Activated CD4-positive, alpha-beta memory T cell treated with anti-CD3 and anti-CD28 coated beads for 36 hours (primary cell): ENCODE measurements at regions not wholly inside any gene's neighbourhood (a gene's known extent, or its start where the extent isn't known, plus 50 kb on each side); places are given as distances from the start of the nearest gene placed in this dataset.

ENCODE experiments used
- CTCF ChIA-PET: fragments of 350-600 bp; sonication (Branson Sonifier 250); formaldehyde crosslinking; loops from one replicate; lab custom pipeline; 2021; ENCODE audit warnings: antibody characterized with exemption, inconsistent platforms; lab: Charles Lee
- POLR2A ChIA-PET: fragments of 350-600 bp; sonication (Branson Sonifier 250); formaldehyde crosslinking; loops from one replicate; lab custom pipeline; 2021; ENCODE audit warnings: antibody characterized with exemption; lab: Charles Lee
- DNase-seq: peaks from one replicate; pipeline ENCODE4 v3.0.0-alpha.2; 2020
- H3K27ac Mint-ChIP-seq: one replicate; pipeline ENCODE4 v1.8.0; 2021; ENCODE audit warnings: mixed read lengths
- H3K27me3 Mint-ChIP-seq: one replicate; pipeline ENCODE4 v1.8.0; 2021; ENCODE audit warnings: mixed read lengths
- H3K36me3 Mint-ChIP-seq: one replicate; pipeline ENCODE4 v1.8.0; 2021; ENCODE audit warnings: mixed read lengths
- H3K4me1 Mint-ChIP-seq: one replicate; pipeline ENCODE4 v1.8.0; 2021; ENCODE audit warnings: low read depth, mixed read lengths
- H3K4me3 Mint-ChIP-seq: one replicate; pipeline ENCODE4 v1.8.0; 2021; ENCODE audit warnings: mild to moderate bottlenecking, mixed read lengths
- H3K9me3 Mint-ChIP-seq: one replicate; pipeline ENCODE4 v1.8.0; 2021; ENCODE audit warnings: mixed read lengths
- intact Hi-C: fragments of 100-400 bp; cut with micrococcal nuclease; formaldehyde crosslinking; loops from one replicate; pipeline ENCODE4 v1.15.1; 2023

- Mint-ChIP-seq H3K4me3 (no peak overlapping the region), H3K4me1 (no peaks in the 10 kb centered on the region), H3K27me3 (no peaks in the 10 kb centered on the region), H3K27ac (no peak overlapping the region), H3K9me3 (no peaks in the 10 kb centered on the region), H3K36me3 (no peaks in the 10 kb centered on the region)
- DNase-seq, result no peak
- ChIA-PET CTCF (no interaction called here), POLR2A (no interaction called here)
- intact Hi-C loops, result no loop called here
These were observed 148.3 kb upstream of the IQSEC1 start for GRCh38 chr3:13221491-13222061.

GRCh38 chr3:13220991-13221390, 147.8 kb upstream of the IQSEC1 start:
- POLR2A ChIA-PET, result no interaction called here
- no peak overlapping the region for H3K27ac Mint-ChIP-seq
- intact Hi-C loops, result no loop called here

GRCh38 chr3:13219902-13220296, 146.7 kb upstream of the IQSEC1 start:
- no peaks in the 10 kb centered on the region for H3K27me3 Mint-ChIP-seq
- ChIA-PET POLR2A (no interaction called here), CTCF (no interaction called here)
- no peaks in the 10 kb centered on the region for H3K9me3 Mint-ChIP-seq
- no peaks in the 10 kb centered on the region for H3K36me3 Mint-ChIP-seq
- intact Hi-C loops, result no loop called here
- no peak overlapping the region for H3K27ac Mint-ChIP-seq
- no peak for DNase-seq
- no peak overlapping the region for H3K4me3 Mint-ChIP-seq
- H3K4me1 Mint-ChIP-seq, result no peaks in the 10 kb centered on the region

More at GRCh38 chr3:13220991-13221390, 147.8 kb upstream of the IQSEC1 start:
- CTCF ChIA-PET, result no interaction called here
- Mint-ChIP-seq H3K36me3 (no peaks in the 10 kb centered on the region), H3K4me3 (no peak overlapping the region), H3K27me3 (no peaks in the 10 kb centered on the region), H3K9me3 (no peaks in the 10 kb centered on the region), H3K4me1 (no peaks in the 10 kb centered on the region)
- no peak for DNase-seq

- no peaks in the 10 kb centered on the region for H3K27me3 Mint-ChIP-seq
- H3K27ac Mint-ChIP-seq, result no peak overlapping the region
- H3K4me1 Mint-ChIP-seq, result no peaks in the 10 kb centered on the region
- no peak overlapping the region for H3K4me3 Mint-ChIP-seq
- no peaks in the 10 kb centered on the region for H3K36me3 Mint-ChIP-seq
- intact Hi-C loops, result no loop called here
- ChIA-PET POLR2A (no interaction called here), CTCF (interaction anchor here (0.8 to 1.4 kb wide), 2 partner anchors 12 to 127 kb away, joined by 3 to 4 read pairs; no protein-coding TSS in a partner anchor)
- no peak for DNase-seq
- no peaks in the 10 kb centered on the region for H3K9me3 Mint-ChIP-seq
These were observed 146.1 kb upstream of the IQSEC1 start for GRCh38 chr3:13219077-13219901.

GRCh38 chr3:13218541-13218908, 145.3 kb upstream of the IQSEC1 start:
- Mint-ChIP-seq H3K4me1 (no peaks in the 10 kb centered on the region), H3K9me3 (no peaks in the 10 kb centered on the region), H3K36me3 (no peaks in the 10 kb centered on the region), H3K27me3 (no peaks in the 10 kb centered on the region), H3K27ac (no peak overlapping the region), H3K4me3 (no peak overlapping the region)
- POLR2A ChIA-PET, result no interaction called here
- CTCF ChIA-PET, result interaction anchor here (0.8 to 1.4 kb wide), 2 partner anchors 12 to 126 kb away, joined by 3 to 4 read pairs; no protein-coding TSS in a partner anchor
- no peak for DNase-seq
- intact Hi-C loops, result no loop called here

GRCh38 chr3:13217736-13218540, 144.7 kb upstream of the IQSEC1 start:
- peak; percentile 42 for DNase-seq
- H3K36me3 Mint-ChIP-seq, result no peaks in the 10 kb centered on the region
- no peaks in the 10 kb centered on the region for H3K9me3 Mint-ChIP-seq
- H3K4me3 Mint-ChIP-seq, result no peak overlapping the region
- no peaks in the 10 kb centered on the region for H3K4me1 Mint-ChIP-seq
- ChIA-PET POLR2A (no interaction called here), CTCF (interaction anchor here (1.4 kb wide), 1 partner anchor 13 kb away, joined by 4 read pairs; no protein-coding TSS in a partner anchor)
- no peak overlapping the region for H3K27ac Mint-ChIP-seq
- H3K27me3 Mint-ChIP-seq, result no peaks in the 10 kb centered on the region
- intact Hi-C loops, result no loop called here

GRCh38 chr3:13217253-13217652, 144.0 kb upstream of the IQSEC1 start:
- Mint-ChIP-seq H3K27me3 (no peaks in the 10 kb centered on the region), H3K27ac (no peak overlapping the region), H3K4me1 (no peaks in the 10 kb centered on the region), H3K4me3 (no peak overlapping the region), H3K36me3 (no peaks in the 10 kb centered on the region), H3K9me3 (no peaks in the 10 kb centered on the region)
- intact Hi-C loops, result no loop called here
- CTCF ChIA-PET, result no interaction called here
- POLR2A ChIA-PET, result no interaction called here
- no peak for DNase-seq

GRCh38 chr3:13215940-13216546, 142.8 kb upstream of the IQSEC1 start:
- no peaks in the 10 kb centered on the region for H3K9me3 Mint-ChIP-seq
- intact Hi-C loops, result no loop called here
- H3K27me3 Mint-ChIP-seq, result no peaks in the 10 kb centered on the region
- ChIA-PET POLR2A (no interaction called here), CTCF (interaction anchor here (1.7 kb wide), 1 partner anchor 434 kb away, joined by 3 read pairs; no protein-coding TSS in a partner anchor)
- H3K4me1 Mint-ChIP-seq, result no peaks in the 10 kb centered on the region
- no peaks in the 10 kb centered on the region for H3K36me3 Mint-ChIP-seq
- H3K27ac Mint-ChIP-seq, result no peak overlapping the region
- H3K4me3 Mint-ChIP-seq, result no peak overlapping the region
- no peak for DNase-seq

- Mint-ChIP-seq H3K4me1 (no peaks in the 10 kb centered on the region), H3K9me3 (no peaks in the 10 kb centered on the region), H3K27ac (no peak overlapping the region), H3K27me3 (no peaks in the 10 kb centered on the region), H3K4me3 (no peak overlapping the region), H3K36me3 (no peaks in the 10 kb centered on the region)
- POLR2A ChIA-PET, result no interaction called here
- no peak for DNase-seq
- intact Hi-C loops, result no loop called here
- CTCF ChIA-PET, result interaction anchor here (1.7 kb wide), 1 partner anchor 435 kb away, joined by 3 read pairs; no protein-coding TSS in a partner anchor
These were observed 141.7 kb upstream of the IQSEC1 start for GRCh38 chr3:13214847-13215472.

- H3K4me1 Mint-ChIP-seq, result no peaks in the 10 kb centered on the region
- no peak overlapping the region for H3K27ac Mint-ChIP-seq
- DNase-seq, result no peak
- H3K4me3 Mint-ChIP-seq, result no peak overlapping the region
- ChIA-PET POLR2A (no interaction called here), CTCF (interaction anchor here (1.7 kb wide), 1 partner anchor 436 kb away, joined by 3 read pairs; no protein-coding TSS in a partner anchor)
- H3K9me3 Mint-ChIP-seq, result no peaks in the 10 kb centered on the region
- intact Hi-C loops, result no loop called here
- no peaks in the 10 kb centered on the region for H3K27me3 Mint-ChIP-seq
- H3K36me3 Mint-ChIP-seq, result no peaks in the 10 kb centered on the region
These were observed 140.9 kb upstream of the IQSEC1 start for GRCh38 chr3:13213911-13214846.

GRCh38 chr3:13213490-13213889, 140.3 kb upstream of the IQSEC1 start:
- H3K27ac Mint-ChIP-seq, result no peak overlapping the region
- no peaks in the 10 kb centered on the region for H3K9me3 Mint-ChIP-seq
- CTCF ChIA-PET, result no interaction called here
- peaks cover 1% of the 10 kb centered on the region for H3K27me3 Mint-ChIP-seq
- H3K36me3 Mint-ChIP-seq, result no peaks in the 10 kb centered on the region
- DNase-seq, result no peak
- POLR2A ChIA-PET, result no interaction called here
- no peak overlapping the region for H3K4me3 Mint-ChIP-seq
- intact Hi-C loops, result no loop called here
- H3K4me1 Mint-ChIP-seq, result no peaks in the 10 kb centered on the region
